ENCODE measurements at regions not wholly inside any gene's neighbourhood (a gene's known extent, or its start where the extent isn't known, plus 50 kb on each side); places are given as distances from the start of the nearest gene placed in this dataset.

DNA sequence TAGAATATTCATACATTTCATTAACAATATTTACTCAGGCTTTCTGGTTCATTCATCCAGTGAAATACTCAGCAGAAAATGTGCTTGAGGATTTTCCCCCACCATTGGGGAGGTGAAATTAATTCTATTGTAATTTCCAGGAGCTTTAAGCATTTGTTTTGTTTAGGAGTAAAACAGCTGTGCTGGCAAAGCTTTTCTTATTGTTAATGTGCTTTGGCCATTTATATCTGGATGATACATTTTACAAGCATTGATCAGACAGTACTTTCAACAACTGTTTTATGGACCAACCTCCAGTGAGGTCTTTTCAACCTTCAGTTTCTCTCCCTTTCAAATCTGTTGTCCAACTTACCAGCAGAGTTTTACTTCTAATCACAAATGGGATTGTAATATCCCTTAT, 672.4 kb downstream of the CDH11 start:
- DNase-seq, result no peak

DNA sequence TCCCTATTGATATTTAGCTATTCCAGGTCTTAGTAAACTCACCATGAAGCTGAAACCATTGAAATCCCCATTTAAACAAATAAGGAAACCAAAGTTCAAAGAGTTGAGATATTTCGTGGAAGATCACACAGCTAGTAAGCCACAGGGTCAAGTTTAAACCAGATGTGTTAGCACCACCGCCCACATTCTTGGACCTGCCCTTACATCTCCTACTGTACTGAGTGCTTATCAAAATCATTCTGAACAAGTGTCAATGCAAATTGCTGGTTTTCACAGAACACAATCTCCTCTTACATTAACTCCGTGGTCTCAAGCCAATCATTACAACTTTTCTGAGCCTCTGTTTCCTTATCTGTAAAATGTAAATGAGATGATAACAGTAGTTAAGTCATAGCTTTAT, 676.2 kb downstream of the CDH11 start:
- no peak for DNase-seq

DNA sequence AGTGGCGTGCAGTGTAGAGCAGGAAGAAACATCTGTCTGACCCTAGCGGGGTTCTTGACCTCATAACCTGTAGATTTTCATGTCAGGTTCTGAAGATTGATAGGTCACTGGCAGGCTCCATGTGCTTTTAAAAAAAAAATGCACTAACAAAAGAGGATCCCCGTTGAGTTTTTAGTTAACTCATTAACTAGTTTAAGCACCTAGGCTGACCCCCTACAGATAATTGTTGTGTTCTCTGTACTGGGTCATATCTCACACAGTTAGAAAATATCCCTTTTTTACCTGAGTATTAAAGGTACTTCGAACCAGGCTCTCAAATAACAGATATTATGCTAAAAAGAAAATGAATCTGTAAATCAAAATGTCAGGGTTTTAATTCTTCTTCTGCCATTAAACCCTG, 676.6 kb downstream of the CDH11 start:
- no peak for DNase-seq

DNA sequence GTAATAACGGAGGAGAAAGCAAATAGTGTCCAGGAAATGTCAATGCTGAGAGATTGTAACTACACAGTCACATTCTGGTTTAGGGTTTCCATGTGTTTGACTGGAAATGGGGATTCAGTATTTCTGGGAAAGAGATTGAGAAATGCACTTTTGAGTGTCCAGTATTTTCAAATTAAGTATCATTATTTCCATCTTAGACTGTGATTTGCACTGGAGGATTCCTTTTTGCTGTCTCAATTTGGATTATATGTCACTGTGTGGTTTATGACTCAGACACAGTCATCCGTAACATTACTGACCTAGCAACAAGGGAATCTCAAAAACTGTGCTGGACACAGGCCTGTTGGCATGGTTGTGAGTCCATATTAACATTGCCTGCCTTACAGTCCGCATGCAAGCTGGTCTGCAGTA, 681.4 kb downstream of the CDH11 start:
- no peak for DNase-seq

DNA sequence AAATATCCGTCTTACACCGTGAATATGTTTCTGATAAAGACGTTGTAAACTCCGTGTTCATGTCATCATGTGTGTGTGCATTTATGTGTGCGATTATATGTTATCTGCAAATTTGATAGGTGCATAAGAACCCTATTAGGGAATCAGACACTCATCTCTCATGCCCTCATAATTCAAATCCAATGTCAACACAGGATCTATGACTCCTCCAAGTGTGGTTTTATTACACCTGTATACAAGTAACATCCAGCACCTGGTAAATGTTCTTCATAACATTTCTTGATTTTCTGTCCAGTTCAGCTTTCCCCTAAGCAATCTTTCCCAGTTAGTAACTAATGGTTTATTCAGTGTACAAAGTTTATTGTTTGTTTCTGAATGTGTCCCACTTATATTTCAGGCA, 681.9 kb downstream of the CDH11 start:
- no peak for DNase-seq

DNA sequence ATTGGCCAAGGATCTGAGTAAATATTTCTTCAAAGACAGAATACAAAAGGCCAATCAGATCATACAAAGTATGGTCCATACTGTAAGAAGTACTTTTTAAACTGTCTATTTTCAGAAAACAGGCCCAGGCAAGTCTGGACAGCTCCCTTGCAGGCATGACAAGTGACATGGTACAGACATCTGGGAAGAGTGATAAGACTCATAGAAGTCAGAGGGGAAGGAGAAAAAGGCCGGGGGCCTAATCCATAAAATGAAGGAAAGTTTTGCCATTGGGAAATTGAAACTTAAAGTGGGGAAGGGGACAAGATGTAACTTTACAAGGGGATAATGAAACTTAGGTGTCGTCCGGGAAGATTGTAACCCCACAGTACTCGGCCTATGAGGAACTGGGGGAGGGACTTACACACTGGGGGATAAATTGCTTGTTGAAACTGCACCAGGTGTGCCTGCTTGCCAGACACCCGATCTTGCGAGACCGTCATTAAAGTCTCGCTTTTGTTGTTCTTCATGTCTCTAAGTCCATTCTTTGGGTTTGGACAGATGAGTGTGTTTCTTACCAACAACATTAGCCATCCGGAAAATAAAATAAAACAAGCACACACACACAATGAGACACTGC, 684.0 kb downstream of the CDH11 start:
- no peak for DNase-seq

DNA sequence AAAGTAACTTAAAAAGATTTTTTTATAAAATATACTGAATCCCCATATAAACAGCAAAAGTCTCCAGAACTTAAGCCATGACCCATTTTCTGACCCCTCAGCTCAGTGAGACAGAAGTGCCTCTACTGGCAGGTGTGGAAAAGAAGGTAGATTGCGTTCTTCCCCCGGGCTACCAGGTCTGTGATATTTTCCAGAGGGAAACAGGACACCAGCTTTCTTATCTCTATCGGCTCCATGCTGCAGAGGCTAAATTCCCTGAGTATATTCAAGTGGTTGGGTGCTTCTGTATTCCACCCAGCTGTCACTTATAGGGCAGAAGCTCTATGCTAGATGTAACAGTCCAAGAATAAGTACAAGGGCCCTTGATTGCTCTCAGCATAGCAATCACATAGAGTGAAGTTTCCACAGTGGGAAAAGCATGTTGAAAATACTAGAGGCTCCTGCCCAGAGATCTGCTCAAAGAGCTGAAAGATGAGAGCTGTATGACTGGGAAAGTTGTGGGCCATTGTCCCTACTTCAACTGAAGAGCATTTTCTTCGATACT, 687.3 kb downstream of the CDH11 start:
- DNase-seq, result no peak

DNA sequence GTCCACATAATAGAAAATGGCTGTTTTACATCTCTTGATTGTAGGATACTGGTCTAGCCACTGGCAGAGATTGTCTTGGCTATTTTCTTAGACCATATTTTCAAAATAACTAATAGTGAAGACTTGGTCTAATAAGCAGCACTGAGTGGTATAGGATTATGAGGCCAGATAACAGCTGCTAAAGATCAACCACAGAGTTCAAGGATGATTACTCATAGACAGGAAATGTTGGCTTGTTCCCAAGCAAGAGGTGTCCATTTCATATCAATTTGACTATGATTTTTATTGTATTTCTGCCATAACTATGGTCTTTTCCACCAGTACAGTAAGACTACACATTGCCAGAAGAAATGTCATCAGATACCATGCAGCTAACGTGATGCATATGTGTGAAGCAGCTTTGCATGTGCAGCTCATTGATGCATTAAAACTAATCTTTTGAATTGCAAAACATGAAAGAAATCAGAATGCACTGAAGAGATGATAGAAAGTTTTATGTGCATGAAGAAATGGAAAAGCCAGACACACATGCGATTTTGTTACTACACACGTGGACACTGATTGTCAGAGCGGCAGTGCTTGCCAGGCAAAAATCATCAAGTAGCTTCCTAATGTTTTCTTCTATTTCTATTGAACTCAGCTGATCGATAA, 693.3 kb downstream of the CDH11 start:
- DNase-seq, result no peak

DNA sequence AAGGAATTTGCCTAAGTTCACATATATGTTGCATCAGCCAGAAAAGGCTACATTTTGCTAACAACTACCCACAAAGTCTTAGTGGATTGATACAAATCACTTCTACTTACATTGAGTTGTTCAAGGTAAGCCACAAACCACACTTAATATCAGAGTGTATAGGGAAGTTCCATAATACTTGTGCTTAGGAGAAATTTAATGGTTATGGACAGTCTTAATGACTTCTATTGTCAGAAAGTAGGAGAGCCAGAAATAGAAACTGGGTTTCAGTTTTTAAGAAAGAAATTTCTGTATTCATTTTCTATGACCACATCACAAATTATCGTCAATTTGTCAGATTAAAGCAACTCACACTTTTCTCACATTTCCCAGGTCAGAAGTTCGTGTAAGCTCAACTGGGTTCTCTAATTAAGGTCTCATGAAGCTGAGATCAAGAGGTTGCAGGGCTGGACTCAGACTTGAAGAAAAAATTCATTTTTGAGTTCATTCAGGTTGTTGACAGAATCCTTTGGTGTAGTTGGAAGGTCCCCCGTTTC, 695.7 kb downstream of the CDH11 start:
- no peak for DNase-seq

DNA sequence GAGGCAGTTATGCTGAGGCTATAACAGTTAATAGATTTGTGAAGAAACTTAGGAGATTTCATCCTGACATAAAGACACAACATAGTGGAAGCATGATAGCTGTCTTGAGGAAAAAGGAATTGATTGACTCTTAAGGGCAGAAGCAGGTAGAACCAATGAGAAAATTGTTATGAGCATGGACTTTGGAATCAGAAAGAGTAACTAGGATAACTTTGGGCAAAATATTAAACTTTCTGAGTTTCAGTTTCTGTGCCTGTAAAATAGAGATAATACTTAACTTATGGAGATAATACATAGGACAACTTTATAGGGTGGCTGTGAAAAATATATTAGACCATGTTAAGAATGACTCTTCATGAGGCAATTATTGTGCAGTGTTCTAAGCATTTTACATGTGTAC, 696.5 kb downstream of the CDH11 start:
- DNase-seq, result no peak

DNA sequence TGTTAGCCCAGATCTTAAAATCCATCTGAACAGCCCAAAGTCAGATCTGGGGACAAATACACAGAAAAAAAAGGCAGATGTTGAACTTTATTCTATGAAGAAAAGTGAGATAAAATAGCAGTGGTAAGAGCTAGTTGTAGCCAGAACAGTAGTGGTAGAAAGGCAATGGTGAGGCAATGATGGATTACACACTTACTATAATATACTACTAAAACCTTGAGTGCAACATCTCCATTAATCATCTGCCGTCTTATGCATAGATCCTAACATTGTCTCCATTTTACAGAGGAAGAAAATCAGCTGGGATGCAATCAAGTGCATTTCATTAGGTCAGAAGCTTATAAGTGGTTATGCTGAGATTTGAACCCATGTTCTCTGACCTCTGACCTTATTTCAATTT, 699.6 kb downstream of the CDH11 start:
- no peak for DNase-seq

DNA sequence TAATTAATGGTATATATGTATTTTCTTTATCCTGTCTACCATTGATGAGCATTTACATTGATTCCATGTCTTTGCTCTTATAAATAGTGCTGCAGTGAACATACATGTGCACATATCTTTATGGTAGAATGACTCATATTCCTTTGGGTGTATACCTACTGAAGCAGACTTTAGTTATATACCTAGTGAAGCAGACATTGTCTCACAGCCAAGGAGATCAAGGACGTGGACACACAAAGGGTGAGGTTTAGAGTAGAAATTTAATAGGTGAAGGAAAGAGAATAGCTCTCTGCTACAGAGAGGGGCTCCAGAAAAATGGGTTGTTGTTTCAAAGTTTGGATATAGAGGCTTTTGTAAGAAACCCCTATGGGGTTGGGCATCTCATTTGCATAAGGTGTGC, 700.3 kb downstream of the CDH11 start:
- DNase-seq, result no peak

DNA sequence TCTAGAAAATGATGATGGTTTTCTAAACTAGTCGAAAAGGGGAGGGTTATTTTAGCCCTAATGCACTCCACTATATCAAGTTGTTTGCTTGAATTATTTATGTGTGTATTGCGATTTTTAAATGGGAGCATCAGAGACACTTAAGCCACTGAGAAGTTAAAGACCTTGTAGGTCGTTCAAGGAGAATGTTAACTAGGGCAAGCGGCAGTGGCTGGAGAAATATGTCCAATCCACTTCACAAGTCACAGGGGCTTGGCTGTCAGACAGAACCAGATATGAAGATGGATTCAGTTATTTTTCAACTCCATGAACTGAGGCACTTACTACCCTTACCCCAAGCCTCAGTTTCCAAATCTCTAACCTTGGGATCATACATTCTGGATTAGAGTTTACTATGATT, 702.0 kb downstream of the CDH11 start:
- DNase-seq, result no peak

DNA sequence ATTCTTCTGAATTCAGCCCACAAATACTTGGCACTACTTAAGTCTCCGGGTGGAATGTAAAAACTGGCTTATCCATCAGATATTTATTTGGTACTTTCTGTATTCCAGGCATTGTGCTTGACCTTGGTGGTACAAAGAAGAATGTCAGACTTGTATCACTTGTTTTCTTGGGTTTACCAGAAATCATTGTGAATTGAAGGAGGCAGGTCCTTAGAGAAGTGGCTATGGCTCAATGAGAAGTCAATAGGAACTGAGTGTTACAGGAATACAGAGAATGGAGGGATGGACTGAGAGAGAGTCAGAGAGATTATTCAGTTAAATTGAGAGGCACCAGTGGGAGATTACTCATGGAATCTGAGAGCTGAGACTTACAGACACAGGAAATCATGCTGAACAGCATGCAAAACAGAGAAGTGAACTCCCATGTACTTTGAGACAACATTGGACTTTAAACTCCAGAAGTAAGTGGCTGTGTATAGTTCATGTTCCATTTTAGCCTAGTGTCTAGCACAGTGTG, 704.1 kb downstream of the CDH11 start:
- DNase-seq, result no peak

DNA sequence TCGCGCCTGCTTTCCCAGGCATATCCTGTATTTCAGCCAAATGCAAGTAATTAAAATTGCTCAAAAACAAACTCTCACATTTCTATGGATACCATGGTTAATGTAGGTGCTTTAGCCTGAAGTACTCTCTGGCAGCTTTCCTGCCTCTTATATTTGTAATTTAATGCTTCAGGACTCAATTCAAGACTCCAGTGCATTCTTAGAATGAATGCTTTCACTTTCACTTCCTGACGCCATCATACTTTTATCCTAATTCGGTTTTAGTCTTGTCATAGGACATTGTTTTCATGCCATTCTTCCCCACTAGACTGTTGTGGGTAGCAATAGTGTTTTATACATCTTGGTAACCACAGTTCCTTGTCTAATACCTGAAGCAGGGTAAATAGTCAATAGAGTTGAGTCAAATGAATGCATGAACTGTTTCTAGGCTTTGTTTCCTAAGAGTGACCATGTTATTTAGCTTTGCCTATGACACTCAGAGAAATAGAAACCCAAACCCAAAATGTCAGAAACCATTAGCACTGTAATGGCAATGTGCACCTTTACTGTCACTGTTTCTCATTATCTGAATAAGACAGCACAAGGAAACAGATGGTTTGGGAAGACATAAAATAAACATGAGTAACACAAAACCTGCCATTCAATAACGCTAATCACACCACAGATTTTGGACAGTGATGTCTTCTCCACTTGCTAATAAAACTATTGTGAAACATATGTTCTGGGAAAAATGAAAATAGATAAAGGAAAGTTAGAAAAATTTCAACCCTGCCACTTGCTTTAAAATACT, 705.5 kb downstream of the CDH11 start:
- DNase-seq, result no peak

DNA sequence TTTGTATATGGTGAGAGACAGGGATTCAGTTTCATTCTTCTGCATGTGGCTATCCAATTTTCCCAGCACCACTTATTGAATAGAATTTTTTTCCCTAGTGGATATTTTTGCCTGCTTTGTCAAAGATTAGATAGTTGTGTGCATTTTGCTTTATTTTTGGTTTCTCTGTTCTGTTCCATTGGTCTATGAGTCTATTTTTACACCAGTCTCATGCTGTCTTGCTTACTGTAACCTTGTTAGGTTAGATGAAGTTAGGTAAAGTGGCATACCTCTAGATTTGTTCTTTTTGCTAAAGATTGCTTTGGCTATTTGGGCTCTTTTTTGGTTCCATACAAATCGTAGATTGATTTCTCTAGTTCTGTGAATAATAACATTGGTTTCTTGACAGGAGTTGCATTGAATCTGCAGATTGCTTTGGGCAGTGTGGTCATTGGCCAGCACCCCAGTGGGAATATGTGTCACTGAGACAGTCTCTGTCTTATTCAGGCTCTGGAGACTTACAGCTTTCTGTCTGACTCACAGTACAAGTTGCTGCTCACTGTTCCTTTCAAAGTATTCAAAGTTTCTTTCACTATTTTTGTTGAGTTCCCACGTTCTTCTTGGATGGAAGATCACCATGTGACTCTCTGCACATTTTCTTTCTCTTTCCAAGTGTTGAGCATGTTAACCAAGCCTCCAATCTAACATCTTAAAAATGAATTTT, 709.1 kb downstream of the CDH11 start:
- no peak for DNase-seq

DNA sequence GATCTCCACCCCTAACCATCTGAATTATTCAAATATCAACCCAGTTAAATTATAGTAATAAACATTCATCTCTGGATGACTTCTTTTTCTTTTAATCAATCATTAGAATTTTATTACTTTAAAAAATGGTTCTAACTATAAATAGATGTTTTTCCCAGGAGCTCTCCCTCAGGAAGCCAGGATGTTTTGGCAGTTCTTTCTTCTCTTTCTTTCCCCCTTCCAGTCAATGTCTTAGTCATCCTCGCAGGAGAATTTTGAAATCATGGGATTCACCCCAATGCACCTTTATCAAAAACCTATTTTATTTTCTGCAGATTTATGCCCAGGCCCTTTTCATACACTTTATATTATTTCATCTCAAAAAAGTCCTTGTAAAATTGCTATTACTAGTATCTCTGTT, 711.6 kb downstream of the CDH11 start:
- DNase-seq, result no peak

DNA sequence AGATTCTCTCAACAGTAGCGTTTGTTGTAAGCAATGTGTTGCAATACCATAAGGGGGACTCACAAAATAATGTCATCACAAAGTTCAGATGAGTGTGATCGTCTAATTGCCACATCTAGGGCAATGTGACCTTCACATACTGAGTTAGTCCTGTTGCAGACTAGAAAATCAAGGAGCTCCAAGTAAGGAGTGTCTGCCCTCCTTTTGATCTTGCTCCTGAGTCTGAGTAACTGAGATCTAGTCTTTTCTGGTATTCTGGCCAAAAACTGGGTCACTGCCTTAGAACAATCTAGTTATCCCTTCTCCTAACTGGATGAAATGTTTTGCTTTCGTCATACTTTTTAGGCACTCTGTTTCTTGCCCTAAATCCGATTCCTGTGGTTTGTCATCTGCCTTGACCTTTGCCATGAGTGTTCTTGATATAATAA, 712.1 kb downstream of the CDH11 start:
- DNase-seq, result no peak

DNA sequence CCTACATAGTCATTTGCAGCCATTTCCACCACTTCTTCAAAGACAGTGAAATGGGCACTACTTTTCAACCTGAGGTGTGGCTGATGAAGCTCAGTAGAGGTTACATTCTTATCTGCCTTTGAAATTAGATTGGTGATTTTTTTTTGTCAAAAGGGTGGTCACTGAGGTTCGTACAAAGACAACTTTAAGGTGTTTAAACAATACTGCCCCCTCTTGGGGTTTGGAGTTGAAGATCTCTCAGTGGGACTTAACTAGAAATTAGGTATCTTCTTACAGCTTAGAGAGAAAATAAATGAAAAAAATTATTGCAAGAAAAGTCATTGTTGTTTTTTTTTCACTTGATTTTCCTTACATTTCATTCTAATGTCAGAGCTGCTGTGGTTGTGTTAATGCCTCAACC, 713.2 kb downstream of the CDH11 start:
- no peak for DNase-seq

DNA sequence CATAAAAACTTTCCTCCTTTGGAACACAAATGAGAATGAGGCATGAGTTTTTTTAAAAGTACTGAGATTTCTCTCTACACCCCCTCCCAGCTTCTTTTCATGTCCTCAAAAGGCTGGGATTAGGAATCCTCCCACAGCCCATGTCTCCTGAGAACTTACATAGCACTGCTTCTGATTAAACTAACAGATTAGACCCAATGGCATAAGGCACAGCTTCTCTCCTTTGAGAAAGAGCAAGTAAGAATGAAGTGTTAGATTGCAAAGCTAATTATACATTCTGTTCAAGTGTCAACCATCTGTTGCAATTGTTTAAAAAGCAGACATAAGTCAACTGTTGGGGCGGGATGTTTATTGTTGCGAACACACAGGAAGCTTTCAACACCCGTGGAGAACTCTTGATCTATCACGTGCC, 715.1 kb downstream of the CDH11 start:
- no peak for DNase-seq

DNA sequence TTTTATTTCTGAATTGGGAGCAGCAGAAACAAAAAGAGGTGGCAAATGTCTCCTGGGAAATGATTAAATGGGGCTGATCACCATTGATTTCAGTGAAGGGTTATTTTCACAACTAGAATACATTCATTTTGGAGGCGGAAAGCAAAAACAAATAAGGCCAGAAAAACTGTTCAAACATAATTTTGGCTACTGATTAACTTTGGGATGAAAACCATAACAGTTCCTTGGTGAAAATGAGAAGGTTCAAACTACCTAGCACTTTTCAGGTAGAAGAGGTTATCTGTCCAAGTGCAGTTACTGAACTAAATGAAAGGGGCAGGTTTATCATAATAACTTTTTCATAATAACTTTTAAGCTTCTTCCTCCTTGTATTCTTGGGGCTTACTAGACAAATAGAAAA, 718.5 kb downstream of the CDH11 start:
- DNase-seq, result no peak

DNA sequence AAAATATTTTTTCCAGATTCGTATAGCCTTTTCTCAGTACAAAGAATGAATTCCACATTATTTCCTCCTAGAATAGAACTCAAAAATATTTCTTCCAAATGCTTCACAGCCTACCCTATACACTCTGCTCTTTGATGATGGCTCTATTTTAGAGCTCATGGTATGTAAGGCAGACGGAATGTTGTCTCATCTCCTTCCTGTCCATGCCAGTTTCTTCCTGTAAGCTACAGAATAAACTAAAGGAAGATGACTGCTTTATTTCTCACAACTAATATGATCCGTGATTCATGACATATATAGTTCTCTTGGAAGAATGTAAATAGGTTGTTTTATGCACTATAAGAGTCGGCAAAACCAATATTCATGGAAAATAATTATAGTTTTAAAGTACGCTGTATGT, 723.1 kb downstream of the CDH11 start:
- no peak for DNase-seq

DNA sequence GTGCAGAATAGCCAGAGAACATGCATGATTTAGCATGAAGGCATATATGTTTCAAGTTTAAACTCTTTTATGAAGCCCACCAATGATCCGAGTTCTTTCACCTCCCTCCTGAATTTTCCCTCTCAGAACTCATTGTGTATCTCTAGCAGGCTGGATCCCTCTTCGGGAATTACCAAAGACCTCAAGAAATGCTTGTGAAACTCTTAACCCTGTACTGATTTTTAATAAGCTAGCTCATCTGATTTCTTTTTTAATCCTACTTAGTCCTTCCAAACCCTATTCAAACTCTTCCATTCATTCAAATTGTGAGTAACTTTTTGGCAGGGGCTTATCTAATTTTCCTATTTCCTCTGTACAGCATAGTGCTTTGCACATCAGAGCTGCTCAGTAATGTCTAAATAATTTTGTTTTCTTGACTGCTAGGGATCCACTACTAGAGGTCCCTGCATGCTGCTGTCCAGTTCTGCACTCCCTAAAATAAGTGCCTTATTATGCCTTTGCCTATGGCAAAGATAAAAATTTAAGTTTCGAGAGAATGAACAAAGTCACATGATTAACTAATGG, 723.8 kb downstream of the CDH11 start:
- no peak for DNase-seq

Measured in NCI-H1930 (cell line).